Right lobe of liver (tissue), 6 donors: ENCODE measurements at regions not wholly inside any gene's neighbourhood (a gene's known extent, or its start where the extent isn't known, plus 50 kb on each side); places are given as distances from the start of the nearest gene placed in this dataset.

Source experiments
- ATAC-seq, 4 donors: fragments of 200-7000 bp; cut with Tn5 transposase; one replicate each; pipeline ENCODE4 v1.9.1; 2020; ENCODE audit warnings: mild to moderate bottlenecking in 4 of 4, moderate library complexity in 4 of 4
- DNase-seq, 3 donors: peaks; one replicate each; pipeline ENCODE4 v3.0.0-alpha.2; 2020
- H3K27ac ChIP-seq, 3 donors: fragments of 200-600 bp; one replicate each; pipeline ENCODE4 v1.8.0; 2022
- H3K27me3 ChIP-seq, 2 donors: fragments of 200-600 bp; one replicate each; pipeline ENCODE4 v1.8.0; 2022
- H3K36me3 ChIP-seq, 4 donors: fragments of 200-600 bp; sonication (generic) in 1 of 4; one replicate each; pipeline versions ENCODE4 v1.5.1 to v1.8.0; 2017 to 2022; ENCODE audit warnings: control low read depth in 1 of 4
- H3K4me1 ChIP-seq, 4 donors: fragments of 200-600 bp; sonication (generic) in 1 of 4; one replicate each; pipeline versions ENCODE4 v1.5.1 to v1.8.0; 2017 to 2022; ENCODE audit warnings: control low read depth in 1 of 4
- H3K4me3 ChIP-seq, 3 donors: fragments of 200-600 bp; one replicate each; pipeline ENCODE4 v1.8.0; 2022
- H3K9me3 ChIP-seq, 4 donors: fragments of 200-600 bp; sonication (generic) in 1 of 4; one replicate each; pipeline versions ENCODE4 v1.5.1 to v1.8.0; 2017 to 2022; ENCODE audit warnings: control low read depth in 1 of 4
- CTCF ChIP-seq, 4 donors: fragments of 200-600 bp in 3 of 4; fragments of 450-650 bp in 1 of 4; IDR thresholded peaks; one replicate each; pipeline versions ENCODE4 v1.5.1 to v1.8.0; 2016 to 2022; ENCODE audit warnings: antibody characterized with exemption in 4 of 4, mild to moderate bottlenecking in 2 of 4
- POLR2A ChIP-seq: fragments of 450-650 bp; IDR thresholded peaks from one replicate; pipeline ENCODE4 v1.6.1; 2017; ENCODE audit warnings: antibody characterized with exemption, mild to moderate bottlenecking
- WGBS: methylation state at CpG from one replicate; pipeline ENCODE4 v1.1.6; 2018; ENCODE audit warnings: low coverage, low lambda C conversion rate; ENCODE audit not compliant: insufficient coverage; ENCODE audit errors: missing lambda C conversion rate; 5-methylcytosine and 5-hydroxymethylcytosine counted together
- intact Hi-C, 2 donors: fragments of 100-400 bp; cut with DNase I; formaldehyde crosslinking; loops; one replicate each; pipeline versions ENCODE4 v1.11.2 to v1.14.1; 2022
- donor health status: DM: no; HTN: yes; CAD: no.
- donor health status: DM: no; HTN: no; CAD: no.
- donor health status: DM: no; HTN: no; CAD: no.
- donor health status: DM: no; HTN: yes; CAD: no.
- donor health status: DM: no; HTN: yes; CAD: no.

- H3K36me3 ChIP-seq = no peaks in the 10 kb centered on the region
- H3K27me3 ChIP-seq = no peaks in the 10 kb centered on the region
- no peak overlapping the region for H3K27ac ChIP-seq
- TF ChIP-seq CTCF (IDR thresholded peaks at IDR 0.05) (no peak), POLR2A (no peak)
- ATAC-seq (no peak), DNase-seq (no peak)
- 52% methylated on average over 10 of the region's 10 CpGs for WGBS
- intact Hi-C loops = no loop called here
- H3K9me3 ChIP-seq = peaks cover 0 to 3% (median 0%) of the 10 kb centered on the region in 4 donors
- H3K4me3 ChIP-seq = no peak overlapping the region
- no peaks in the 10 kb centered on the region for H3K4me1 ChIP-seq
These were observed 448.6 kb downstream of the BCL11A start for GRCh38 chr2:60104514-60105505.

- H3K4me1 ChIP-seq = no peaks in the 10 kb centered on the region
- no peaks in the 10 kb centered on the region for H3K27me3 ChIP-seq
- intact Hi-C loops = no loop called here
- no peaks in the 10 kb centered on the region for H3K36me3 ChIP-seq
- no peak for ATAC-seq
- no peak for TF ChIP-seq POLR2A
- no peak for TF ChIP-seq CTCF (IDR thresholded peaks at IDR 0.05)
- no peak overlapping the region for H3K27ac ChIP-seq
- no peak for DNase-seq
- H3K9me3 ChIP-seq = no peaks in the 10 kb centered on the region
- no peak overlapping the region for H3K4me3 ChIP-seq
- WGBS = 28% methylated on average over 9 of the region's 11 CpGs
These were observed 453.4 kb downstream of the BCL11A start for GRCh38 chr2:60100034-60100433.

- H3K4me1 ChIP-seq = peaks cover 0 to under 1% (median 0%) of the 10 kb centered on the region in 4 donors
- 46% methylated on average over 3 of the region's 3 CpGs for WGBS
- H3K27me3 ChIP-seq = no peaks in the 10 kb centered on the region
- H3K36me3 ChIP-seq = no peaks in the 10 kb centered on the region
- no peaks in the 10 kb centered on the region for H3K9me3 ChIP-seq
- DNase-seq = no peak
- TF ChIP-seq POLR2A (no peak), CTCF (IDR thresholded peaks at IDR 0.05) (no peak)
- ATAC-seq = peak in 1 of 4 donors; percentile 17
- H3K4me3 ChIP-seq = no peak overlapping the region
- no peak overlapping the region for H3K27ac ChIP-seq
- intact Hi-C loops = no loop called here
These were observed 454.5 kb downstream of the BCL11A start for GRCh38 chr2:60098996-60099395.

- peaks cover 0 to 3% (median 0%) of the 10 kb centered on the region in 4 donors for H3K4me1 ChIP-seq
- no peak overlapping the region for H3K4me3 ChIP-seq
- intact Hi-C loops = no loop called here
- TF ChIP-seq POLR2A (no peak), CTCF (IDR thresholded peaks at IDR 0.05) (no peak)
- no peak for ATAC-seq
- DNase-seq = no peak
- no peaks in the 10 kb centered on the region for H3K36me3 ChIP-seq
- WGBS = 86% methylated on average over 8 of the region's 11 CpGs
- no peaks in the 10 kb centered on the region for H3K27me3 ChIP-seq
- no peaks in the 10 kb centered on the region for H3K9me3 ChIP-seq
- H3K27ac ChIP-seq = no peak overlapping the region
These were observed 456.2 kb downstream of the BCL11A start for GRCh38 chr2:60097298-60097697.
